ENCODE measurements at regions not wholly inside any gene's neighbourhood (a gene's known extent, or its start where the extent isn't known, plus 50 kb on each side); places are given as distances from the start of the nearest gene placed in this dataset.

GRCh38 chr5:163712011-163712410, 206.6 kb downstream of the MAT2B start:
- no peak for TF ChIP-seq EZH2 (IDR thresholded peaks at IDR 0.05; ENCODE audit: borderline replicate concordance, insufficient read depth, low read depth, low read length, poor library complexity, severe bottlenecking)
- TF ChIP-seq CTCF (IDR thresholded peaks at IDR 0.05) = no peak
